GM12873 (cell line): ENCODE measurements at regions not wholly inside any gene's neighbourhood (a gene's known extent, or its start where the extent isn't known, plus 50 kb on each side); places are given as distances from the start of the nearest gene placed in this dataset.

Experiments
- TF ChIP-seq, protein P1 (sequence below): IDR thresholded peaks from 2 replicates; pipeline ENCODE4 v1.5.1; 2012; ENCODE audit warnings: low read depth, mild to moderate bottlenecking, moderate library complexity, low read length, control low read depth; ENCODE audit not compliant: insufficient read depth; ENCODE audit errors: missing control alignments

DNA sequence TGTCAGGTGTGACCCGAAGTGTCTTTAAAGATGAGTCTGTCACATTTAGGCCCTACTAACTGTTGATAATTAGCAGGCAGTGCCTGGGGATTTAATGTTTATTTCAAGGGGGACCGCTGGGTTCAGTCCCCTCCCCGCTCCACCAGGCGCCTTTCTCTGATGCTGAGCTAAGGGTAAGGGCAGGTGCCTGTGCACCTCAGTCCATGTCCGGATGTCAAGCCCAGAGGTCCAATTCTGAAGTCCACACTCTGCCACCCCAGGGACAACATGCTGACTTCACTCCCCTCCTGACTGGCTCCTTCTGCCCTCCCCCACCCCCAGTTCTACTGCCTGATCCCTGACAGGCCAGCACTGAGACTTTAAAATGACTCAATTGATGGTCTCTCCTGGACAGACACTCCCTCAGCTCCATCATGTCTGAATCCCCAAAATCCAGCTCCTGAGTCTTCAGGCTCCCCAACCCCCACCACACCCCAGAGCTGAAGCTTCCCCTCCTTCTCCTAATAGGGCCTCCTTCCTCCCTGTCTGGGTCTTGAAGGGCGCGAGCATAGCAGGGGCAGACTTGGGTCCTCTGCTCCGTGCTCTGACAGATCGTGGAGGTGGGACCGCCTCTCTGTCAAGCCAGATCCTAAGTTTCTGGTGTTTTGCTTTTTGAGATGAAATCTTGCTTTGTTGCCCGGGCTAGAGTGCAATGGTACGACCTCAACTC is 49.8 kb upstream of the ANO1 start:
- TF ChIP-seq, protein P1, sequence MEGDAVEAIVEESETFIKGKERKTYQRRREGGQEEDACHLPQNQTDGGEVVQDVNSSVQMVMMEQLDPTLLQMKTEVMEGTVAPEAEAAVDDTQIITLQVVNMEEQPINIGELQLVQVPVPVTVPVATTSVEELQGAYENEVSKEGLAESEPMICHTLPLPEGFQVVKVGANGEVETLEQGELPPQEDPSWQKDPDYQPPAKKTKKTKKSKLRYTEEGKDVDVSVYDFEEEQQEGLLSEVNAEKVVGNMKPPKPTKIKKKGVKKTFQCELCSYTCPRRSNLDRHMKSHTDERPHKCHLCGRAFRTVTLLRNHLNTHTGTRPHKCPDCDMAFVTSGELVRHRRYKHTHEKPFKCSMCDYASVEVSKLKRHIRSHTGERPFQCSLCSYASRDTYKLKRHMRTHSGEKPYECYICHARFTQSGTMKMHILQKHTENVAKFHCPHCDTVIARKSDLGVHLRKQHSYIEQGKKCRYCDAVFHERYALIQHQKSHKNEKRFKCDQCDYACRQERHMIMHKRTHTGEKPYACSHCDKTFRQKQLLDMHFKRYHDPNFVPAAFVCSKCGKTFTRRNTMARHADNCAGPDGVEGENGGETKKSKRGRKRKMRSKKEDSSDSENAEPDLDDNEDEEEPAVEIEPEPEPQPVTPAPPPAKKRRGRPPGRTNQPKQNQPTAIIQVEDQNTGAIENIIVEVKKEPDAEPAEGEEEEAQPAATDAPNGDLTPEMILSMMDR = no peak
